GM18505 (cell line): ENCODE measurements at regions not wholly inside any gene's neighbourhood (a gene's known extent, or its start where the extent isn't known, plus 50 kb on each side); places are given as distances from the start of the nearest gene placed in this dataset.

ENCODE experiments used
- ATAC-seq: cut with Tn5 transposase; IDR thresholded peaks from one replicate; pipeline ENCODE4 v1.9.1; 2021; ENCODE audit not compliant: unreplicated experiment
- POLR2A ChIP-seq: IDR thresholded peaks from 4 replicates; pipeline ENCODE4 v1.6.1; 2011; ENCODE audit warnings: borderline replicate concordance; ENCODE audit not compliant: insufficient read depth, insufficient read length; ENCODE audit errors: extremely low read depth

GRCh38 chr12:77689510-77690086 lies 141.1 kb upstream of the NAV3 start:
- no peak for TF ChIP-seq POLR2A
- no peak for ATAC-seq

GRCh38 chr12:77687321-77687720 lies 143.4 kb upstream of the NAV3 start:
- ATAC-seq: no peak
- no peak for TF ChIP-seq POLR2A

- TF ChIP-seq POLR2A: no peak
- no peak for ATAC-seq
Measured at GRCh38 chr12:77686760-77687159, 143.9 kb upstream of the NAV3 start.

GRCh38 chr12:77685901-77686300 lies 144.8 kb upstream of the NAV3 start:
- TF ChIP-seq POLR2A: no peak
- no peak for ATAC-seq

GRCh38 chr12:77685112-77685511 lies 145.6 kb upstream of the NAV3 start:
- peak; percentile 69 for ATAC-seq
- no peak for TF ChIP-seq POLR2A

GRCh38 chr12:77682488-77682887 lies 148.2 kb upstream of the NAV3 start:
- no peak for ATAC-seq
- TF ChIP-seq POLR2A: no peak

GRCh38 chr12:77681726-77682125 lies 149.0 kb upstream of the NAV3 start:
- no peak for ATAC-seq
- TF ChIP-seq POLR2A: no peak

- ATAC-seq: no peak
- TF ChIP-seq POLR2A: no peak
Measured at GRCh38 chr12:77679686-77680085, 151.0 kb upstream of the NAV3 start.

GRCh38 chr12:77678621-77679020 lies 152.1 kb upstream of the NAV3 start:
- no peak for TF ChIP-seq POLR2A
- ATAC-seq: no peak

- ATAC-seq: no peak
- TF ChIP-seq POLR2A: no peak
Measured at GRCh38 chr12:77667101-77667500, 163.6 kb upstream of the NAV3 start.

- ATAC-seq: no peak
- no peak for TF ChIP-seq POLR2A
Measured at GRCh38 chr12:77648716-77649115, 182.0 kb upstream of the NAV3 start.

GRCh38 chr12:77645966-77646598 lies 184.6 kb upstream of the NAV3 start:
- TF ChIP-seq POLR2A: no peak

GRCh38 chr12:77644915-77645605 lies 185.6 kb upstream of the NAV3 start:
- no peak for TF ChIP-seq POLR2A
- no peak for ATAC-seq

More at GRCh38 chr12:77645966-77646598, 184.6 kb upstream of the NAV3 start:
- peak; percentile 49 for ATAC-seq

- no peak for TF ChIP-seq POLR2A
- no peak for ATAC-seq
Measured at GRCh38 chr12:77642246-77642645, 188.4 kb upstream of the NAV3 start.
